ENCODE measurements at regions not wholly inside any gene's neighbourhood (a gene's known extent, or its start where the extent isn't known, plus 50 kb on each side); places are given as distances from the start of the nearest gene placed in this dataset.

GRCh38 chr7:149605696-149606095 is 108.1 kb upstream of the ZNF746 start:
- TF ChIP-seq, protein P1, sequence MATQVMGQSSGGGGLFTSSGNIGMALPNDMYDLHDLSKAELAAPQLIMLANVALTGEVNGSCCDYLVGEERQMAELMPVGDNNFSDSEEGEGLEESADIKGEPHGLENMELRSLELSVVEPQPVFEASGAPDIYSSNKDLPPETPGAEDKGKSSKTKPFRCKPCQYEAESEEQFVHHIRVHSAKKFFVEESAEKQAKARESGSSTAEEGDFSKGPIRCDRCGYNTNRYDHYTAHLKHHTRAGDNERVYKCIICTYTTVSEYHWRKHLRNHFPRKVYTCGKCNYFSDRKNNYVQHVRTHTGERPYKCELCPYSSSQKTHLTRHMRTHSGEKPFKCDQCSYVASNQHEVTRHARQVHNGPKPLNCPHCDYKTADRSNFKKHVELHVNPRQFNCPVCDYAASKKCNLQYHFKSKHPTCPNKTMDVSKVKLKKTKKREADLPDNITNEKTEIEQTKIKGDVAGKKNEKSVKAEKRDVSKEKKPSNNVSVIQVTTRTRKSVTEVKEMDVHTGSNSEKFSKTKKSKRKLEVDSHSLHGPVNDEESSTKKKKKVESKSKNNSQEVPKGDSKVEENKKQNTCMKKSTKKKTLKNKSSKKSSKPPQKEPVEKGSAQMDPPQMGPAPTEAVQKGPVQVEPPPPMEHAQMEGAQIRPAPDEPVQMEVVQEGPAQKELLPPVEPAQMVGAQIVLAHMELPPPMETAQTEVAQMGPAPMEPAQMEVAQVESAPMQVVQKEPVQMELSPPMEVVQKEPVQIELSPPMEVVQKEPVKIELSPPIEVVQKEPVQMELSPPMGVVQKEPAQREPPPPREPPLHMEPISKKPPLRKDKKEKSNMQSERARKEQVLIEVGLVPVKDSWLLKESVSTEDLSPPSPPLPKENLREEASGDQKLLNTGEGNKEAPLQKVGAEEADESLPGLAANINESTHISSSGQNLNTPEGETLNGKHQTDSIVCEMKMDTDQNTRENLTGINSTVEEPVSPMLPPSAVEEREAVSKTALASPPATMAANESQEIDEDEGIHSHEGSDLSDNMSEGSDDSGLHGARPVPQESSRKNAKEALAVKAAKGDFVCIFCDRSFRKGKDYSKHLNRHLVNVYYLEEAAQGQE (IDR thresholded peaks at IDR 0.05; ENCODE audit: insufficient read depth in 1 of 2, low read depth in 2 of 2, low read length in 2 of 2): no peak
- TF ChIP-seq TAF1 (IDR thresholded peaks at IDR 0.05; ENCODE audit: borderline replicate concordance, insufficient read depth, low read length) (no peak), POLR2AphosphoS5 (IDR thresholded peaks at IDR 0.05; ENCODE audit: low read depth, low read length) (no peak), SIN3A (IDR thresholded peaks at IDR 0.05; ENCODE audit: borderline replicate concordance, insufficient read depth, low read length) (no peak), FOXP2 (optimal IDR thresholded peaks at IDR 0.05; ENCODE audit: borderline replicate concordance, extremely low read depth, extremely low read length, insufficient read depth) (no peak)

DNA sequence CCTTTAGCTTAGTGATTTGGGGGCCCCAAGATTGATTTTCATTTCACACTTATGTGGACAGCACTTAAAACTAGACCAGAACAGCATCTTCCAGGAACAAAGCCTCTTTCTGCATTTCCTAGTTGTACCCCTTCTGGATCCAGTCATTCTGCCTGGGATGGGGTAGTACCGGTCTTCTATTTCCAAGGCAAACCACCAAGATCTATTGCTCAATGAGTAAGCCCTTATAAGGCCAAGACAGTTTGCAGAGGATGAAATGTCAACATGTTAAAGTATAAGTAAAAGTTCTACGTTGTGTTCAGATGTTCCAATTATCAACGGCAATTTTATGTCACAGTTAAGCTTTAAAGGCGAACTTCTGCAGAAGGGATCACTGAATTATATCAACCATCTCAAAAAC is 106.9 kb upstream of the ZNF746 start:
- TF ChIP-seq TAF1 (IDR thresholded peaks at IDR 0.05; ENCODE audit: borderline replicate concordance, insufficient read depth, low read length) (no peak), SIN3A (IDR thresholded peaks at IDR 0.05; ENCODE audit: borderline replicate concordance, insufficient read depth, low read length) (no peak), FOXP2 (optimal IDR thresholded peaks at IDR 0.05; ENCODE audit: borderline replicate concordance, extremely low read depth, extremely low read length, insufficient read depth) (no peak), POLR2AphosphoS5 (IDR thresholded peaks at IDR 0.05; ENCODE audit: low read depth, low read length) (no peak)
- TF ChIP-seq, protein P1 (IDR thresholded peaks at IDR 0.05; ENCODE audit: insufficient read depth in 1 of 2, low read depth in 2 of 2, low read length in 2 of 2): no peak

DNA sequence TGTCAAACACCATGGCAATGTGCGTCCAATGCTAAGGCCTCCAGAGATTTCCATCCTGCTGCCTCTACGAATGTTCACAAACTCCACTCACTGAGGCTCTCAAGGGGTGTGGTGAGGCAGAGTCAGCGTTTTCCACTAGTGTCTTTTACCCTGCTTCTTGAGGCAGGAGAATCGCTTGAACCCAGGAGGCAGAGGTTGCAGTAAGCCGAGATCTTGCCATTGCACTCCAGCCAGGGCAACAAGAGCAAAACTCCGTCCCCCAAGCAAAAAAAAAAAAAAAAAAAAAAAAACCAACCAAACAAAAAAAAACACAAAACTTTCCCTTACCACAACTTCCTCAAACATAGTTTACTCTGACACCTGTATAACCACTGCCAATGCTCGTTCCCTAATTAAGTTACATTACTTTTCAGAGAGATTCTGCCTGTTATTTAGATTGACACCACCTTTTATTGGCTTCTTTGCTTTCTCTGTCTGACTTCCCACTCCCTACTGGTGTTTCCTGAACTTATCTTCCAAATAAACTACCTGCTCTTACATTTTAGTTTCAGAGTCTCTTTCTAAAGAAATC is 102.1 kb upstream of the ZNF746 start:
- TF ChIP-seq FOXP2 (optimal IDR thresholded peaks at IDR 0.05; ENCODE audit: borderline replicate concordance, extremely low read depth, extremely low read length, insufficient read depth): no peak
- TF ChIP-seq TAF1 (IDR thresholded peaks at IDR 0.05; ENCODE audit: borderline replicate concordance, insufficient read depth, low read length): no peak
- TF ChIP-seq POLR2AphosphoS5 (IDR thresholded peaks at IDR 0.05; ENCODE audit: low read depth, low read length): no peak

- TF ChIP-seq TAF1 (IDR thresholded peaks at IDR 0.05; ENCODE audit: borderline replicate concordance, insufficient read depth, low read length): no peak
- TF ChIP-seq FOXP2 (optimal IDR thresholded peaks at IDR 0.05; ENCODE audit: borderline replicate concordance, extremely low read depth, extremely low read length, insufficient read depth): no peak
- TF ChIP-seq POLR2AphosphoS5 (IDR thresholded peaks at IDR 0.05; ENCODE audit: low read depth, low read length): no peak
- no peak for TF ChIP-seq SIN3A (IDR thresholded peaks at IDR 0.05; ENCODE audit: borderline replicate concordance, insufficient read depth, low read length)
- TF ChIP-seq, protein P1 (IDR thresholded peaks at IDR 0.05; ENCODE audit: insufficient read depth in 1 of 2, low read depth in 2 of 2, low read length in 2 of 2): no peak
Observed at GRCh38 chr7:149598721-149599308, 101.2 kb upstream of the ZNF746 start.

GRCh38 chr7:149595541-149595940 is 97.9 kb upstream of the ZNF746 start:
- TF ChIP-seq FOXP2 (optimal IDR thresholded peaks at IDR 0.05; ENCODE audit: borderline replicate concordance, extremely low read depth, extremely low read length, insufficient read depth): no peak

- TF ChIP-seq SIN3A (IDR thresholded peaks at IDR 0.05; ENCODE audit: borderline replicate concordance, insufficient read depth, low read length) (no peak), POLR2AphosphoS5 (IDR thresholded peaks at IDR 0.05; ENCODE audit: low read depth, low read length) (no peak), TAF1 (IDR thresholded peaks at IDR 0.05; ENCODE audit: borderline replicate concordance, insufficient read depth, low read length) (no peak), FOXP2 (optimal IDR thresholded peaks at IDR 0.05; ENCODE audit: borderline replicate concordance, extremely low read depth, extremely low read length, insufficient read depth) (no peak)
- TF ChIP-seq, protein P1 (IDR thresholded peaks at IDR 0.05; ENCODE audit: insufficient read depth in 1 of 2, low read depth in 2 of 2, low read length in 2 of 2): no peak
Observed at GRCh38 chr7:149595078-149595477, 97.5 kb upstream of the ZNF746 start.

Measured in PFSK-1 (cell line).